GM12872 (cell line): ENCODE measurements at regions not wholly inside any gene's neighbourhood (a gene's known extent, or its start where the extent isn't known, plus 50 kb on each side); places are given as distances from the start of the nearest gene placed in this dataset.

Experiments
- CTCF ChIP-seq: IDR thresholded peaks from 3 replicates; pipeline ENCODE4 v1.5.1; 2011; ENCODE audit warnings: low read depth, mild to moderate bottlenecking, low read length, moderate library complexity; ENCODE audit not compliant: insufficient read depth

DNA sequence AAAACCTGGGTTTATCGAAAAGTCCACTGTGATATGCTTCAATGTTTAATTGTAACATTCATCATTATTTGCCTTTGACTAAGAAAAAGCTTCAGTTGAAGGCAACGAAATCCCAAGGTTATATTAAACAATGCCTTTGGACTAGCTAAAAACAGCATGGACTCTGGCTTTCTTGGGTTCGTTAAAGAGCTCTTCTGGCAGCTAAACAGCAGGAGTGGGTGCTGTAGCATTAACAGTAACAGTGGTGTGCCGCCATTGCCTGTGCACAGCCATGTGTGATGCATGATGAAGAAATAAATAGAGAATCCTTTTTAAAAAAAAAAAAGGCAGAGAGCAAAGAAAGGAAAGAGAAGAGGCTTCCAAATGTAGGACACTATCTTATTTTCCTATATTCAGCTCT is 406.6 kb upstream of the FAT3 start:
- no peak for TF ChIP-seq CTCF

GRCh38 chr11:91813263-91813662 is 411.4 kb upstream of the FAT3 start:
- TF ChIP-seq CTCF, result no peak

GRCh38 chr11:91810871-91811270 is 413.7 kb upstream of the FAT3 start:
- TF ChIP-seq CTCF, result no peak

- no peak for TF ChIP-seq CTCF
Observed at GRCh38 chr11:91805293-91805692, 419.3 kb upstream of the FAT3 start.

GRCh38 chr11:91804042-91804441 is 420.6 kb upstream of the FAT3 start:
- TF ChIP-seq CTCF, result no peak

- TF ChIP-seq CTCF, result no peak
Observed at GRCh38 chr11:91802475-91802874, 422.1 kb upstream of the FAT3 start.

DNA sequence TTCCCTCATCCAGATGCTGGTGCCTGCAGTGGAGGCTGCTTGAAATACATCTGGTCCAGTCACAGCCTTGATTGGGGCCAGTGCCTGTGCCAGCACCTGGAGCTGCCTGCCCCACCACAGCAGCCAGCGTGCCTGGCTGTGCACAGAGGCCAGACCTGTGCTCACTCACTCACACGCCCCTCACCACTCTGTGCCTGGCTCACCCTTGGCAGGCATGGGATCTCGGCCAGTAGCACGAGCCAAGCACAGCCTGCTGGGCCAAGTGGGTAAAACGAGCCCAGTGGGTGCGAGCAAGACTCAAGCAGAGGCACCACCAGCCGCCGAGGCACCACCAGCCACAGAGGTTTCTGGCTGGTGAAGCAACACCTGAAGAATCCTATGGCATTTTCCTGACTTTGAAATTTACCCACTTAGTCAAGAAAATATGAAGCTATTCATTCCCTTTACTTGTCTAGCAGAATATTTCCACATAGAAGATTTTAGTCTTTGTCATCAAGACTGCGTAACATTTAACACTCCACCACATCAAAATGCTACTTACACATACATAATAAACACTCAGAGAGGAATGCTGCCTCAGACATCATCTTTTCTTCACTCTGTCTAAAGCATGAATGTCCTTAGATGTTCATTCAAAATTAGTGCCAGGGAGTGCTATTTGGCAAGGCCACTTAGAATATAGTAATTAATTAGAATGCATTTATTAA is 424.3 kb upstream of the FAT3 start:
- no peak for TF ChIP-seq CTCF
